ENCODE measurements at regions not wholly inside any gene's neighbourhood (a gene's known extent, or its start where the extent isn't known, plus 50 kb on each side); places are given as distances from the start of the nearest gene placed in this dataset.

GRCh38 chr1:222275729-222276465 is 272.0 kb downstream of the HHIPL2 start:
- H3K36me3 Mint-ChIP-seq (ENCODE audit: low read depth) = no peaks in the 10 kb centered on the region
- no peaks in the 10 kb centered on the region for H3K4me1 Mint-ChIP-seq (ENCODE audit: low read depth)
- H3K27ac Mint-ChIP-seq = no peak overlapping the region
- CTCF ChIA-PET = no interaction called here
- DNase-seq = no peak
- intact Hi-C loops (cut with micrococcal nuclease) = no loop called here
- no peaks in the 10 kb centered on the region for H3K9me3 Mint-ChIP-seq
- no peaks in the 10 kb centered on the region for H3K27me3 Mint-ChIP-seq (ENCODE audit: low read depth)
- no peak overlapping the region for H3K4me3 Mint-ChIP-seq

- Mint-ChIP-seq H3K36me3 (ENCODE audit: low read depth) (no peaks in the 10 kb centered on the region), H3K9me3 (no peaks in the 10 kb centered on the region), H3K4me1 (ENCODE audit: low read depth) (no peaks in the 10 kb centered on the region), H3K4me3 (no peak overlapping the region), H3K27me3 (ENCODE audit: low read depth) (no peaks in the 10 kb centered on the region), H3K27ac (no peak overlapping the region)
- intact Hi-C loops (cut with micrococcal nuclease) = no loop called here
- CTCF ChIA-PET = no interaction called here
- DNase-seq = no peak
Measured at GRCh38 chr1:222275001-222275728, 272.7 kb downstream of the HHIPL2 start.

GRCh38 chr1:222266223-222267196 is 281.4 kb downstream of the HHIPL2 start:
- no peak overlapping the region for H3K27ac Mint-ChIP-seq
- intact Hi-C loops (cut with micrococcal nuclease) = no loop called here
- CTCF ChIA-PET = interaction anchor here (0.6 kb wide), 1 partner anchor 70 kb away, joined by 3 read pairs; no protein-coding TSS in a partner anchor

GRCh38 chr1:222263791-222264190 is 284.1 kb downstream of the HHIPL2 start:
- Mint-ChIP-seq H3K27ac (no peak overlapping the region), H3K9me3 (no peaks in the 10 kb centered on the region), H3K36me3 (ENCODE audit: low read depth) (no peaks in the 10 kb centered on the region), H3K27me3 (ENCODE audit: low read depth) (no peaks in the 10 kb centered on the region), H3K4me1 (ENCODE audit: low read depth) (peaks cover 9% of the 10 kb centered on the region), H3K4me3 (no peak overlapping the region)
- intact Hi-C loops (cut with micrococcal nuclease) = loop anchor here (5.0 kb wide), 1 partner anchor 154 kb away; no protein-coding TSS in a partner anchor
- CTCF ChIA-PET = no interaction called here
- DNase-seq = peak; percentile 15

More at GRCh38 chr1:222266223-222267196, 281.4 kb downstream of the HHIPL2 start:
- peaks cover 9% of the 10 kb centered on the region for H3K4me1 Mint-ChIP-seq (ENCODE audit: low read depth)
- H3K9me3 Mint-ChIP-seq = no peaks in the 10 kb centered on the region
- no peak for DNase-seq
- H3K36me3 Mint-ChIP-seq (ENCODE audit: low read depth) = no peaks in the 10 kb centered on the region
- H3K27me3 Mint-ChIP-seq (ENCODE audit: low read depth) = no peaks in the 10 kb centered on the region
- H3K4me3 Mint-ChIP-seq = no peak overlapping the region

GRCh38 chr1:222257027-222257426 is 290.9 kb downstream of the HHIPL2 start:
- H3K27me3 Mint-ChIP-seq (ENCODE audit: low read depth) = no peaks in the 10 kb centered on the region
- CTCF ChIA-PET = interaction anchor here (1.2 kb wide), 1 partner anchor 198 kb away, joined by 6 read pairs; no protein-coding TSS in a partner anchor

GRCh38 chr1:222256058-222256457 is 291.8 kb downstream of the HHIPL2 start:
- no peaks in the 10 kb centered on the region for H3K27me3 Mint-ChIP-seq (ENCODE audit: low read depth)
- no peaks in the 10 kb centered on the region for H3K36me3 Mint-ChIP-seq (ENCODE audit: low read depth)
- no peak overlapping the region for H3K4me3 Mint-ChIP-seq
- peaks cover 4% of the 10 kb centered on the region for H3K9me3 Mint-ChIP-seq
- no peak overlapping the region for H3K27ac Mint-ChIP-seq
- no peak for DNase-seq
- intact Hi-C loops (cut with micrococcal nuclease) = no loop called here
- H3K4me1 Mint-ChIP-seq (ENCODE audit: low read depth) = peaks cover 6% of the 10 kb centered on the region
- CTCF ChIA-PET = no interaction called here

More at GRCh38 chr1:222257027-222257426, 290.9 kb downstream of the HHIPL2 start:
- peaks cover 4% of the 10 kb centered on the region for H3K9me3 Mint-ChIP-seq
- no peak overlapping the region for H3K4me3 Mint-ChIP-seq
- H3K27ac Mint-ChIP-seq = no peak overlapping the region
- H3K36me3 Mint-ChIP-seq (ENCODE audit: low read depth) = no peaks in the 10 kb centered on the region
- peaks cover 5% of the 10 kb centered on the region for H3K4me1 Mint-ChIP-seq (ENCODE audit: low read depth)
- intact Hi-C loops (cut with micrococcal nuclease) = no loop called here
- no peak for DNase-seq

- Mint-ChIP-seq H3K27me3 (ENCODE audit: low read depth) (no peaks in the 10 kb centered on the region), H3K4me3 (no peak overlapping the region), H3K4me1 (ENCODE audit: low read depth) (peaks cover 10% of the 10 kb centered on the region), H3K9me3 (peaks cover 4% of the 10 kb centered on the region), H3K27ac (no peak overlapping the region), H3K36me3 (ENCODE audit: low read depth) (no peaks in the 10 kb centered on the region)
- DNase-seq = no peak
- CTCF ChIA-PET = no interaction called here
- intact Hi-C loops (cut with micrococcal nuclease) = no loop called here
Measured at GRCh38 chr1:222252788-222253187, 295.1 kb downstream of the HHIPL2 start.

- Mint-ChIP-seq H3K4me1 (ENCODE audit: low read depth) (peaks cover 15% of the 10 kb centered on the region), H3K27ac (no peak overlapping the region), H3K4me3 (no peak overlapping the region), H3K9me3 (peaks cover 4% of the 10 kb centered on the region), H3K36me3 (ENCODE audit: low read depth) (no peaks in the 10 kb centered on the region), H3K27me3 (ENCODE audit: low read depth) (no peaks in the 10 kb centered on the region)
- DNase-seq = no peak
- CTCF ChIA-PET = interaction anchor here (0.8 kb wide), 1 partner anchor 54 kb away, joined by 5 read pairs; no protein-coding TSS in a partner anchor
- intact Hi-C loops (cut with micrococcal nuclease) = no loop called here
Measured at GRCh38 chr1:222251847-222252246, 296.1 kb downstream of the HHIPL2 start.

- CTCF ChIA-PET = no interaction called here
- no peak for DNase-seq
- no peak overlapping the region for H3K27ac Mint-ChIP-seq
- peaks cover 4% of the 10 kb centered on the region for H3K9me3 Mint-ChIP-seq
- no peaks in the 10 kb centered on the region for H3K36me3 Mint-ChIP-seq (ENCODE audit: low read depth)
- H3K27me3 Mint-ChIP-seq (ENCODE audit: low read depth) = no peaks in the 10 kb centered on the region
- intact Hi-C loops (cut with micrococcal nuclease) = no loop called here
- H3K4me1 Mint-ChIP-seq (ENCODE audit: low read depth) = peaks cover 15% of the 10 kb centered on the region
- no peak overlapping the region for H3K4me3 Mint-ChIP-seq
Measured at GRCh38 chr1:222250376-222250775, 297.5 kb downstream of the HHIPL2 start.

- no peak overlapping the region for H3K4me3 Mint-ChIP-seq
- no peak overlapping the region for H3K27ac Mint-ChIP-seq
- DNase-seq = no peak
- H3K36me3 Mint-ChIP-seq (ENCODE audit: low read depth) = no peaks in the 10 kb centered on the region
- intact Hi-C loops (cut with micrococcal nuclease) = no loop called here
- H3K4me1 Mint-ChIP-seq (ENCODE audit: low read depth) = peaks cover 15% of the 10 kb centered on the region
- H3K9me3 Mint-ChIP-seq = no peaks in the 10 kb centered on the region
- H3K27me3 Mint-ChIP-seq (ENCODE audit: low read depth) = no peaks in the 10 kb centered on the region
- CTCF ChIA-PET = no interaction called here
Measured at GRCh38 chr1:222247811-222248310, 300.0 kb downstream of the HHIPL2 start.

- Mint-ChIP-seq H3K27ac (no peak overlapping the region), H3K27me3 (ENCODE audit: low read depth) (no peaks in the 10 kb centered on the region), H3K4me1 (ENCODE audit: low read depth) (peaks cover 11% of the 10 kb centered on the region), H3K36me3 (ENCODE audit: low read depth) (no peaks in the 10 kb centered on the region), H3K9me3 (no peaks in the 10 kb centered on the region), H3K4me3 (no peak overlapping the region)
- CTCF ChIA-PET = no interaction called here
- intact Hi-C loops (cut with micrococcal nuclease) = no loop called here
- no peak for DNase-seq
Measured at GRCh38 chr1:222247081-222247480, 300.8 kb downstream of the HHIPL2 start.

- no peaks in the 10 kb centered on the region for H3K36me3 Mint-ChIP-seq (ENCODE audit: low read depth)
- CTCF ChIA-PET = no interaction called here
- DNase-seq = peak; percentile 23
- H3K27ac Mint-ChIP-seq = no peak overlapping the region
- H3K27me3 Mint-ChIP-seq (ENCODE audit: low read depth) = no peaks in the 10 kb centered on the region
- H3K4me3 Mint-ChIP-seq = no peak overlapping the region
- intact Hi-C loops (cut with micrococcal nuclease) = no loop called here
- peaks cover 9% of the 10 kb centered on the region for H3K4me1 Mint-ChIP-seq (ENCODE audit: low read depth)
- no peaks in the 10 kb centered on the region for H3K9me3 Mint-ChIP-seq
Measured at GRCh38 chr1:222243902-222244301, 304.0 kb downstream of the HHIPL2 start.
